ENCODE measurements at regions not wholly inside any gene's neighbourhood (a gene's known extent, or its start where the extent isn't known, plus 50 kb on each side); places are given as distances from the start of the nearest gene placed in this dataset.

GRCh38 chr7:106471021-106471420, 186.2 kb upstream of the NAMPT start:
- TF ChIP-seq CTCF (IDR thresholded peaks at IDR 0.05), result no peak
- no peak for TF ChIP-seq POLR2A (IDR thresholded peaks at IDR 0.05)
